Stimulated activated CD4-positive, alpha-beta T cell treated with anti-CD3 and anti-CD28 coated beads, Interleukin-1b, Interleukin-23, amount 100 ng/mL, for 48 hours (primary cell): ENCODE measurements at regions not wholly inside any gene's neighbourhood (a gene's known extent, or its start where the extent isn't known, plus 50 kb on each side); places are given as distances from the start of the nearest gene placed in this dataset.
A peak's percentile ranks its signal among the peaks of the same experiment; 100 is the strongest.

ENCODE experiments used
- DNase-seq: peaks from one replicate; pipeline ENCODE4 v3.0.0-alpha.2; 2020

DNA sequence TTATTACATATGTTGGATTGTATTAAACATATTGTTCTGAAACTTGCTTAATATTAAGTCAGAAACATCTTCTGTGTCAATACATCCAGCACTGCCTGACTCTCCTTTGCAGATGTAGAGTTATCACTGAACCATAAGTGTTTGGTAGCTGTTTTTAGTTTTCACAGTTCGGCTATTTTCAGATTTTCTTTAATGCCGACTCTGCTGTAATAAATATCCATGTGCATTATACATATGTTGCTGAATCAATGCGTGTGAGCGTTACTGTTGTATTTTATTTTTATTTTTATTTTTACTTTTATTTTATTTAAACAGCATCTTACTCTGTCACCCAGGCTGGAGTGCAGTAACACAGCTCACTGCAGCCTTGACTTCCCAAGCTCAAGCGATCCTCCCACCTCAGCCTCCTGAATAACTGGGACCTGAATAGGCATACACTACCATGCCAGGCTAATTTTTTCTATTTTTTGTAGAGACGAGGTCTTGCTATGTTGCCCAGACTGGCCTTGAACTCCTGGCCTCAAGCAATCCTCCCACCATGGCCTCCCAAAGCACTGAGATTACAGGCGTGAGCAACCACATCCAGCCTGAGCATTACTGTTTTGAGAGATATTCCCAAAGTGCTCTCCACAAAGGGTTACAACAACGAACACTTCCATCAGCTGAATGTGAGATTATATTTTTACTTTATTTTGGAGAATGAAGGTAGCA, 50.7 kb upstream of the NOCT start:
- DNase-seq = no peak

- no peak for DNase-seq
Measured at GRCh38 chr4:138963412-138963811, 52.2 kb upstream of the NOCT start.

GRCh38 chr4:138961664-138962063, 53.9 kb upstream of the NOCT start:
- DNase-seq = no peak

DNA sequence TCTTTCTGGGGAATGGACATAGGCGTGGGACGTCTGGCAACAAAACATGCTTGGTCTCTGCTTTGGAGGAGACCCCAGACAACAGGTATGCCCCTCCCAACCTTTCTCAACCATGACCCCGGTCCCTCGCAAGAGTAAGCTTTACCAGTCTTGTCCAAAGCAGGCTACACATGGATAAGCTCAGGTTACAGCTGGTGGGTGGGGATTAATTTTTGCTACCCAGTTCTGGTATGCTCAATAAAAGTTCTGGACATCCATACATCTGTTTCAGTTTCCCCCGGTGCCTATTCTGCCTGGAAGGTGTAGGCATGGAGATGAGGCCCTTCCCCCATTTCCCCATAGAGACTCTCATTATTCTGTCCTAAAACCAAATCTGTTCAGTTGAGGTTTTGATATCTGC, 54.5 kb upstream of the NOCT start:
- DNase-seq = no peak

GRCh38 chr4:138960175-138960710, 55.3 kb upstream of the NOCT start:
- DNase-seq = no peak

DNA sequence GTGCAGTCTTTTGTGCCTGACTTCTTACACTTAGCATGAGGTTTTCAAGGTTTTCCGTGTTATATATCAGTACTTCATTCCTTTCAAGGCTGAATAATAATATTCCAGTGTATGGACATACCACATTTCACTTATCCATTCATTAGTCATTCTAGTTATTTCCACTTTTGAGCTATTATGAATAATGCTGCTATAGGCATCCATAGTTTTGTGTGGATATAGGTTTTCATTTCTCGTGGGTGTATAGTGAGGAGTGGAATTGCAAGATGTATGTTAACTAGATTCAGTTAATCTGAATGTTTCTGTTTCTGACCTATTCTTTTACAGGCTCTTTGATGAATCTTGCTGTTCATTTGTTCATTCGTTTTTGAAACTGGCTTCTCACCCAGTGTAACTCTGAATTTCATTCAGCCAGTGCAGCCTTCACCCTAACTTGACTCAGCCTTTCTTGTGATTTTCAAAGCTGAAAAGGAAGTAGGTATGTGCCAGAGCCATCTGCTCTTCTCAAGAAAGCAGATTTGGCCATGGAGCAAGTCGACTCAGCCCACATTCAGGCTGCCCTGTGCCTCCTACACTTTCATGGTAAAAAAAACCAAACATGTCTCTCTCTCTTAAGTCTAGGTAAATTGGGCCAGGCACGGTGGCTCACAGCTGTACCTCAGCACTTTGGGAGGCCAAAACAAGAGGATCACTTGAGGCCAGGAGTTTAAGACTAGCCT, 56.3 kb upstream of the NOCT start:
- DNase-seq = no peak

DNA sequence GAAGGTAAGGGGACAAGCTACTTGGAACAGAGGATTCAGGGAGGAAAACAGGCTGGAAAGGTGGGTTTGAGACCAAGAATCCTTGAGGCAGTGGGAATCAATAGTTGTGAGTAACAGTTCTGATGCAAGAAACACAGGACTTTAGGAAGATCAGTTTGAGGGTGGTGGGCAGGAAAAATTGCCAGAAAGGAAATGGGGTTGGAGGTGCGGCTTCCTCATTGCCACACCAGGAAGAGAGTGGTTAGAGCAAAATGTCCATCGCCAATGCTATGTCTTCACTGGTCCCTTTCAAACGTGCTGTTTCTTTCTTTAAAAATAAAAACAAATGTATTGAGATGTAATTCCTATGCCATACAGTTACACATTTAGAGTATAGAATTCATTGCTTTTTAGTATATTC, 57.1 kb upstream of the NOCT start:
- no peak for DNase-seq

DNA sequence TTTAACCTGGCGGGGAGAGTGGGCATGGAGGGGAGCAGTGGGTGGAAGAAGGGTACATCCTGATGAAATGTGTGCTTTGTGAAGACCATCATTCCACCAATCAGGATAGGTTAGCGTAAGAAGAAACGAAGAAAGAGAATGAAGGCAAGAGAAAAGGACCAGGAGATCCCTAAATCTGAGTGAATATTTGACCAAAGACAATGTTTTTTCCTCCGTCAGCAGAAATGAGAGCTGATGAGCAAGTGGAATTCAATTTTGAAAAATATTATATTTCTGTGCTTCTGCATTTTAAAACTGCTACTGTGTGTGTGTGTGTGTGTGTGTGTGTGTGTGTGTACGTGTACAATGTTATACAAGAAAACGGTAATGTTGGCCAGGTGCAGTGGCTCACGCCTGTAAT, 58.3 kb upstream of the NOCT start:
- DNase-seq = no peak

GRCh38 chr4:138954428-138954827, 61.2 kb upstream of the NOCT start:
- no peak for DNase-seq

DNA sequence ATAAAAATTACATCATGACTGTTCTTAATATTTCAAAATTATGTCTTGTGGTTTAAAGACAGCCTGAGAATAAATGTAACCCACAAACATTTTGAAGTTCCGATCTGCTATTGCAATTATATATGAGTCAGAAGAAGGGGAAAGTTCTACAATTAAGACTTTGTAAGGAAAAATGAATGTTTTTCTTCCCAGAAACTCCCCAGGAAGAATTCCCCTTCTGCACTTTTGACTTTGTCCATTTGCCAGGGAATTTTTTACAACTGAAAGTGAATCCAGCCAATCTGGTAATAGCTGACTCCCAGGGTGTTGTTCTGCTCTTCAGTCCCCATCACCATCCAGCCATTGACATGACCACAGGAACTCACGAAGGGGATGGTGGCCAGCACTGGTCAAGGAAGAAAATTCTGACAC, 61.6 kb upstream of the NOCT start:
- DNase-seq = no peak

DNA sequence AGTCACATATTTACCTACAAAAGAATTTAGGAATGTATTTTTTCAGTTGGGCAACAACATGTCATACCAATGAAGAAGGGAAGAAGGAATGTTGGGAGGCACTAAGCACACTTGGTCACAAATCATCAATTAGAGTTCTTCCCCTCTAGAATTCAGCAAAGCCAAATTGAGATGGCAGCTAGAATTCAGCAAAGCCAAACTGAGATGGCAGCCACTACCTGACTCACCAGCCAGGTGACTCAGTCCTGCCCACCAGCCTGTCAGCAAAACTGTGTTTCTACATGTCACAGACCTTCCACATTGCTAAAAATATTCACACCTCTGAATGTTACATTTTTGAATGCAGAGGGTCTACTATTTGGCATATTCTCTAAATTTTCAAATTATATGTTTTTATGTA, 63.2 kb upstream of the NOCT start:
- peak; percentile 47 for DNase-seq

DNA sequence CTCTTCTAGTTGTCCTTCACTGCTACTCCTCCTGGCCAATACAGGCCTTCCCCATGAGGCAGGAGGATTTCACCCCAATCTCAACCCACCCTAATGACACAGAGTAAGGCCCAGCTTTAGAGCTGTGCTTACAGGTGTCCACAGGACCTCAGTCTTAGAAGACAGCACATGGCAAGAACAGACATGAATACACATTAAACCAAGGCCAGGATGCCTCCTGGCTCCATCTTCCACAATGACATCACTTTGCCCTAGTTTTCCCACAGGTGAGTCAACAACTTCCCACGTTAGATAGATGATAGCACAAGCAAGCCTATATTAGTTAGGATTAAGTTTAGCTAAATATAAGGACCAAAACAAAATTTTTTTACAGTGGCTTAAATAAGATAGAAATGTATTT, 63.8 kb upstream of the NOCT start:
- no peak for DNase-seq

- DNase-seq = no peak
Measured at GRCh38 chr4:138949866-138950265, 65.7 kb upstream of the NOCT start.

DNA sequence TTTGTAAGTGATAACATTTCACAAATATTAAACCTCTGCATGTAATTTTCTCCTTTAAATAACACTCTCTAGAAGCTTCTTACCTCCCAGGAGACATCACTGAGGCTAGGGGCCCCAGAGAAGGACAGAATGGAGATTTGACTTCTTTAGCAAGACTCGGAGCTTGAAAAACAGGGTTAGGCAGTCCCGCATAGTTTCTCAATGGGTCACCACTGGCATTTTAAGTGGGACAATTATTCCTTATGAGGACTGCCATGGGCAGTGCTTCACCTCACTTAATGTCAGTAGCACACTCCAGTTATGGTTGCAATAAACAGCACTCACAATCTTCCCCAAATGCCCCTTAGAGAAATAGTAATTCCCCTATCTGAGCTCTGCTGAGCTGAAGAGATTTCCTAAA, 66.7 kb upstream of the NOCT start:
- DNase-seq = no peak

DNA sequence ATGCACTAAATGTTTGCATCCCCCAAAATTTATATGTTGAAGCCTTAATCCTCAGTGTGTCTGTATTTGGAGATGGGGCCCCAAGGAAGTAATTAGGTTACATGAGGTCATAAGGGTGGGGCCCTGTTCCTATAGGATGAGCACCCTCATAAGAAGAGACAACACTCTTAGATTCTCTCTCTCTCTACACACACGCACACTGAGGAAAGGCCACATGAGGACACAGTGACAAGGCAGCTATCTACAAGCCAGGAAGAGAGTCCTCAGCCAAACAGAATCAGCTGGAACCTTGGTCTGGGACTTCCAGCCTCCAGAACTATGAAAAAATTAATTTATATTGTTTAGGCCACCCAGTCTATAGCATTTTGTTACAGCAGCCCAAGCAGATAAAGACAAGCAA, 69.3 kb upstream of the NOCT start:
- no peak for DNase-seq

DNA sequence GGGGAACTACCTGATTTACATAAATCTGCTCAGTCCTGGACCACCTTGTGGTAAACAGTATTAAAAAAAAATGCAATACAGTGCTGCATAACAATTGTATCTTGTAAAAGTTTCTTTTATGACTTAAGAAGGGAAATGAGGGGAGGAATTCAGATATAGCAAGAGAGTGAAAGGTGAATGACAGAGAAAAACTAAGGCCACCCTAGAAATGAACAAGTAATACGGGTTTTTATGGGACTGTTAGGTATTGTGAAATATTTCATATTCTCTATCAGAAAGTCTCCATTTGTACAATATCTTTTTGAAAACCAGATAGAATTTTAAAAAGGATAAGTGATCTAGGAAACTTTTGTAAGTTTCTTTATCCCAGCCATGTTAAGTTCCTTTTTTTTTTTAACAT, 69.7 kb upstream of the NOCT start:
- no peak for DNase-seq

DNA sequence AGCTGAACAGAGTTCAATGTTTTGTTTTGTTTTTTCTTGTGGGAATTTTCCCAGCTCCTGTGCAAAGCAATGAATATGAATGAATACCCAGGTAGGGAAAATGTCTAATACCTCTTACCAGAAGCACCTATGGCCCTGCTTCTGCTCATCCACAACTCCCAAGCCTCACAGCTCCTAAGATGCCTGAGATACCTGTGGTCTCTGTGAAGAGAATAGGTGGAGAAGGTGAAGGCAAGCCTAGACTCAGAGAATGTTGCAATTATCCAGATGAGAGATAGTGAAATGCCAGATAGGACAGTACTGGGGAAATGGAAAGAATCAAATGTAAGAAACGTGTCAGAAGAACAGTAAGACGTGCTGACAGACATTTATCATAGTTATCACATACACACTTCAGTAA, 70.2 kb upstream of the NOCT start:
- DNase-seq = no peak

GRCh38 chr4:138943893-138944292, 71.7 kb upstream of the NOCT start:
- no peak for DNase-seq

DNA sequence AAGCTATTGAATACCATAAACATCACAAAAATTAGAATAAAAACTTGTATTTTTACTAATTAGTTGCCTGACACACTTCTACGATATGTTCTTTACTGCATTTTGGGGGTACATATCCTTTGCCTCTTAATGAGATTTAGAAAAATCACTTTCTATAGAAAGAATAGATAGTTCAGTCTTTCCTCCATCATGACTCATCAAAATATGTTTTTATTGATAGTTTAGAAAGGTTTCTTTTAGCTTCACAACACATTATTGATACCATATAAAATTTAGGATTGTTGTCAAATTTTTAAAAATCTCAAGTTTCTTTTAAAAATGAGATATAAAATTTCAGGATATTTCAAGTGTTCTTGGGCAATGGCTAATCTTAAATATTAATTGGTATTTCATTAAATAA, 74.5 kb upstream of the NOCT start:
- DNase-seq = no peak

- no peak for DNase-seq
Measured at GRCh38 chr4:138939960-138940359, 75.6 kb upstream of the NOCT start.

- DNase-seq = no peak
Measured at GRCh38 chr4:138938366-138938690, 77.3 kb upstream of the NOCT start.

GRCh38 chr4:138935135-138935807, 80.3 kb upstream of the NOCT start:
- no peak for DNase-seq

- no peak for DNase-seq
Measured at GRCh38 chr4:138927072-138927471, 88.5 kb upstream of the NOCT start.

DNA sequence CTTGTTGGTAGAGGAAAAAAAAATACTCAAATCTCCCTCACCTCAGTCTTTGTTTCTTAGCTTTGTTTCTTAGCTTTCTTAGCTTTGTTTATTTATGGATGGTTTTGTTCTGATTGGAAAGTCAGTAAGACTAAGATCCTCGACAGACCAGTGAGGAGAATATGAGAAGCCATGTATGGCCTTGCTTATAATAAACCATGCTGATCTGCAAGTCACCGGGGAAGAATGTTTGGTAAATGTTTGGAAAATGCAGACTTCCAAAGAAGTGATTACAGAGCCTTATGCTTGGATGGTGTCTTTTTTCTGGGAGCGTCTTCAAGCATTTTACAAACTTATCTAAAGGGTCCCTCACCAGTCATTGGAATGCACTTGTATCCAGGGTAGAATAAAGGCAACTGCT, 90.1 kb upstream of the NOCT start:
- DNase-seq = no peak
